Type B pancreatic cell (in vitro differentiated cells): ENCODE measurements at regions not wholly inside any gene's neighbourhood (a gene's known extent, or its start where the extent isn't known, plus 50 kb on each side); places are given as distances from the start of the nearest gene placed in this dataset.
A peak's percentile ranks its signal among the peaks of the same experiment; 100 is the strongest.

Experiments used
- DNase-seq: peaks from one replicate; pipeline ENCODE4 v3.0.0; 2021; ENCODE audit warnings: mixed read lengths; ENCODE audit not compliant: unreplicated experiment; ENCODE audit errors: extremely low spot score
- H3K27ac Mint-ChIP-seq: 2 replicates; pipeline ENCODE4 v1.8.0; 2021; ENCODE audit warnings: mild to moderate bottlenecking, mixed read lengths
- H3K27me3 Mint-ChIP-seq: 2 replicates; pipeline ENCODE4 v1.8.0; 2021; ENCODE audit warnings: mixed read lengths
- H3K36me3 Mint-ChIP-seq: 2 replicates; pipeline ENCODE4 v1.8.0; 2021; ENCODE audit warnings: mixed read lengths
- H3K4me1 Mint-ChIP-seq: one replicate; pipeline ENCODE4 v1.8.0; 2021; ENCODE audit warnings: mixed read lengths; ENCODE audit not compliant: unreplicated experiment
- H3K4me3 Mint-ChIP-seq: 2 replicates; pipeline ENCODE4 v1.8.0; 2021; ENCODE audit warnings: mild to moderate bottlenecking, mixed read lengths
- H3K9me3 Mint-ChIP-seq: 2 replicates; pipeline ENCODE4 v1.8.0; 2021; ENCODE audit warnings: mixed read lengths
- TF ChIP-seq, protein P1 (sequence below): fragments of 200-600 bp; sonication (generic); conservative IDR thresholded peaks from 2 replicates; pipeline ENCODE4 v1.5.0; 2021; ENCODE audit warnings: antibody characterized with exemption, mild to moderate bottlenecking

- DNase-seq: no peak
- Mint-ChIP-seq H3K4me1 (peaks cover 32% of the 10 kb centered on the region), H3K4me3 (no peak overlapping the region), H3K27ac (peak overlapping the region; percentile 55), H3K36me3 (no peaks in the 10 kb centered on the region), H3K9me3 (peaks cover 5% of the 10 kb centered on the region), H3K27me3 (peaks cover 26% of the 10 kb centered on the region)
- TF ChIP-seq, protein P1, sequence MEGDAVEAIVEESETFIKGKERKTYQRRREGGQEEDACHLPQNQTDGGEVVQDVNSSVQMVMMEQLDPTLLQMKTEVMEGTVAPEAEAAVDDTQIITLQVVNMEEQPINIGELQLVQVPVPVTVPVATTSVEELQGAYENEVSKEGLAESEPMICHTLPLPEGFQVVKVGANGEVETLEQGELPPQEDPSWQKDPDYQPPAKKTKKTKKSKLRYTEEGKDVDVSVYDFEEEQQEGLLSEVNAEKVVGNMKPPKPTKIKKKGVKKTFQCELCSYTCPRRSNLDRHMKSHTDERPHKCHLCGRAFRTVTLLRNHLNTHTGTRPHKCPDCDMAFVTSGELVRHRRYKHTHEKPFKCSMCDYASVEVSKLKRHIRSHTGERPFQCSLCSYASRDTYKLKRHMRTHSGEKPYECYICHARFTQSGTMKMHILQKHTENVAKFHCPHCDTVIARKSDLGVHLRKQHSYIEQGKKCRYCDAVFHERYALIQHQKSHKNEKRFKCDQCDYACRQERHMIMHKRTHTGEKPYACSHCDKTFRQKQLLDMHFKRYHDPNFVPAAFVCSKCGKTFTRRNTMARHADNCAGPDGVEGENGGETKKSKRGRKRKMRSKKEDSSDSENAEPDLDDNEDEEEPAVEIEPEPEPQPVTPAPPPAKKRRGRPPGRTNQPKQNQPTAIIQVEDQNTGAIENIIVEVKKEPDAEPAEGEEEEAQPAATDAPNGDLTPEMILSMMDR: no peak
These were observed 91.8 kb upstream of the TNC start for GRCh38 chr9:115209601-115210306.

DNA sequence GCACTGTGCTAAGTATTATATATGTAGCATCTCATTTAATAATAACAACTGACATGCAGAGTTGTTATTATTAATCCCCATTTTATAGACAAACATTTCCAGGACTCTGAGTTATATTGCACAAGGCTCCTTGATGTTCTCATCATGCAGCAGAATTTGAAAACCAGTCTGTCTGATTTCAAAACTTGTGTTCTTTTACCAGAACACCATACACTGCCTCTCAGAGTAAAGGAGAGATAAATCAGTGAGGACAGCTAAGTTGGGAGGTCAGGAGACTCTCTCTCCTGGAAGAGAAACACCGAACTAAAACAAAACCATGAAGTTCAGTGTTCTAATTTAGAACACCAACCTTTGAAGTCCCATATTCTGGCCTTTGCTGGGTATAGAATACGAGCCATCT lies 92.7 kb upstream of the TNC start:
- H3K4me1 Mint-ChIP-seq: peaks cover 32% of the 10 kb centered on the region
- TF ChIP-seq, protein P1: no peak

GRCh38 chr9:115211413-115212124 lies 93.6 kb upstream of the TNC start:
- no peak overlapping the region for H3K27ac Mint-ChIP-seq
- TF ChIP-seq, protein P1: no peak
- H3K4me1 Mint-ChIP-seq: peaks cover 32% of the 10 kb centered on the region

More for the DNA sequence above, 92.7 kb upstream of the TNC start:
- no peak overlapping the region for H3K27ac Mint-ChIP-seq
- DNase-seq: no peak
- no peaks in the 10 kb centered on the region for H3K36me3 Mint-ChIP-seq
- peaks cover 24% of the 10 kb centered on the region for H3K27me3 Mint-ChIP-seq
- H3K9me3 Mint-ChIP-seq: peaks cover 5% of the 10 kb centered on the region
- H3K4me3 Mint-ChIP-seq: no peak overlapping the region

DNA sequence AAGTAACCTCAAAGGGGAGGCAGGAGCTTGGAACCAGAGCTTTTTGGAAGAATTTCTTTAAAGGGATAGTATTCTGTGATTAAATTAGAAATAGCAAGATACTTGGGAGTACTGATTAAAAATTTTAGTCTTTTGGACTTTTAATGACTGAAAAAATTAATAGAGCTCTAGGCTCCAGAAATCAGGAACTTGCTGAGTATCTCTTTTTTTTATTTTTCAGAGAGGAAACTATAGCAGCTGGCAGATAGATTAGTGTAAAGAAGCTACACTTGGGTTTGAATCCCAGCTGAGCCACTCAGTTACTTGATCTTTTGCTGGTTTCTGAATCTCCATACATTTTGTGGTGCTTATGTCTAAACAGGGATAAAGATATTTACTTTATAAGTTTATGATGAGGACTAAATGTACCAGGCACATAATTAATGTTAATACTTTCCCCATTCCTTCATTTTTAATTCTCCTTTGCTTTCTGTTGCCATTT lies 94.2 kb upstream of the TNC start:
- DNase-seq: no peak
- peaks cover 27% of the 10 kb centered on the region for H3K4me1 Mint-ChIP-seq
- H3K9me3 Mint-ChIP-seq: peaks cover 5% of the 10 kb centered on the region
- TF ChIP-seq, protein P1: no peak
- H3K4me3 Mint-ChIP-seq: no peak overlapping the region
- H3K27ac Mint-ChIP-seq: no peak overlapping the region
- peaks cover 25% of the 10 kb centered on the region for H3K27me3 Mint-ChIP-seq
- no peaks in the 10 kb centered on the region for H3K36me3 Mint-ChIP-seq

More at GRCh38 chr9:115211413-115212124, 93.6 kb upstream of the TNC start:
- Mint-ChIP-seq H3K27me3 (peaks cover 25% of the 10 kb centered on the region), H3K9me3 (peaks cover 5% of the 10 kb centered on the region), H3K4me3 (no peak overlapping the region), H3K36me3 (no peaks in the 10 kb centered on the region)
- no peak for DNase-seq

DNA sequence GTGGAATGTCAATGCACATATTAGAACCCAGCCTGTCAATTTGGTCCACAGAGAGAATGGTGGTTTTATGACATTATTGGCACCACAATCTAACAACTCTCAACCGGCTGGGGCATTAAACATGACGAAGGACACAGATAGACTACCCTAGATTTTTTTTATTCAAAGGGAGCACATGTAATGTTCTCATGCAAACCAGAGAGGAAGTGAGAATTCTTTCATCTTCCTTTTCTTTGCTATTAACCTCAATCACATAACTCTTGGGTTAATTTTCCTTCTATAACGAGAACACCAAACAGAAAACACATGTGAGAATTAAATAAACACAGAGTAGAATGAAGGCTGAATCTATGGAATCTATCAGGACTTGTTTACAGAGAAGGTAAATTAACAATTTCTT lies 94.9 kb upstream of the TNC start:
- TF ChIP-seq, protein P1: no peak
- no peak overlapping the region for H3K4me3 Mint-ChIP-seq
- peaks cover 5% of the 10 kb centered on the region for H3K9me3 Mint-ChIP-seq
- no peak overlapping the region for H3K27ac Mint-ChIP-seq
- no peak for DNase-seq
- peaks cover 24% of the 10 kb centered on the region for H3K4me1 Mint-ChIP-seq
- no peaks in the 10 kb centered on the region for H3K36me3 Mint-ChIP-seq
- peaks cover 25% of the 10 kb centered on the region for H3K27me3 Mint-ChIP-seq
